Inferior parietal cortex (tissue), 1 donor: ENCODE measurements at regions not wholly inside any gene's neighbourhood (a gene's known extent, or its start where the extent isn't known, plus 50 kb on each side); places are given as distances from the start of the nearest gene placed in this dataset.
"Not testable (repeated sequence)": the region's sequence is repeated elsewhere in the genome, so short reads cannot be mapped to it uniquely, and the experiment has no call there.

Experiments
- DNase-seq: peaks from one replicate; pipeline ENCODE4 v3.0.0-alpha.2; 2016; ENCODE audit errors: extremely low spot score

- no peak for DNase-seq
Measured at GRCh38 chr2:192669505-192670091, 474.9 kb upstream of the TMEFF2 start.

GRCh38 chr2:192660555-192660954, 465.8 kb upstream of the TMEFF2 start:
- DNase-seq, result not testable (repeated sequence)

- no peak for DNase-seq
Measured at GRCh38 chr2:192657362-192657761, 462.6 kb upstream of the TMEFF2 start.

GRCh38 chr2:192655916-192656315, 461.2 kb upstream of the TMEFF2 start:
- DNase-seq, result no peak

GRCh38 chr2:192645811-192646598, 451.3 kb upstream of the TMEFF2 start:
- no peak for DNase-seq

- no peak for DNase-seq
Measured at GRCh38 chr2:192634557-192634956, 439.8 kb upstream of the TMEFF2 start.

GRCh38 chr2:192628017-192628416, 433.3 kb upstream of the TMEFF2 start:
- no peak for DNase-seq

GRCh38 chr2:192615105-192615504, 420.4 kb upstream of the TMEFF2 start:
- DNase-seq, result no peak

GRCh38 chr2:192604295-192604694, 409.6 kb upstream of the TMEFF2 start:
- DNase-seq, result no peak

GRCh38 chr2:192598649-192599048, 403.9 kb upstream of the TMEFF2 start:
- not testable (repeated sequence) for DNase-seq

- no peak for DNase-seq
Measured at GRCh38 chr2:192593561-192593960, 398.8 kb upstream of the TMEFF2 start.

- DNase-seq, result no peak
Measured at GRCh38 chr2:192591617-192592016, 396.9 kb upstream of the TMEFF2 start.

- no peak for DNase-seq
Measured at GRCh38 chr2:192585418-192585817, 390.7 kb upstream of the TMEFF2 start.

GRCh38 chr2:192584976-192585375, 390.2 kb upstream of the TMEFF2 start:
- DNase-seq, result no peak

- DNase-seq, result no peak
Measured at GRCh38 chr2:192579965-192580700, 385.4 kb upstream of the TMEFF2 start.

- no peak for DNase-seq
Measured at GRCh38 chr2:192578780-192579179, 384.0 kb upstream of the TMEFF2 start.

- no peak for DNase-seq
Measured at GRCh38 chr2:192577706-192578105, 383.0 kb upstream of the TMEFF2 start.

GRCh38 chr2:192574552-192574951, 379.8 kb upstream of the TMEFF2 start:
- no peak for DNase-seq

- no peak for DNase-seq
Measured at GRCh38 chr2:192571636-192572035, 376.9 kb upstream of the TMEFF2 start.

- no peak for DNase-seq
Measured at GRCh38 chr2:192570788-192571187, 376.1 kb upstream of the TMEFF2 start.

GRCh38 chr2:192566863-192567262, 372.1 kb upstream of the TMEFF2 start:
- DNase-seq, result no peak

- DNase-seq, result no peak
Measured at GRCh38 chr2:192560326-192560725, 365.6 kb upstream of the TMEFF2 start.

GRCh38 chr2:192559587-192559986, 364.9 kb upstream of the TMEFF2 start:
- no peak for DNase-seq
